ENCODE measurements at regions not wholly inside any gene's neighbourhood (a gene's known extent, or its start where the extent isn't known, plus 50 kb on each side); places are given as distances from the start of the nearest gene placed in this dataset.

DNA sequence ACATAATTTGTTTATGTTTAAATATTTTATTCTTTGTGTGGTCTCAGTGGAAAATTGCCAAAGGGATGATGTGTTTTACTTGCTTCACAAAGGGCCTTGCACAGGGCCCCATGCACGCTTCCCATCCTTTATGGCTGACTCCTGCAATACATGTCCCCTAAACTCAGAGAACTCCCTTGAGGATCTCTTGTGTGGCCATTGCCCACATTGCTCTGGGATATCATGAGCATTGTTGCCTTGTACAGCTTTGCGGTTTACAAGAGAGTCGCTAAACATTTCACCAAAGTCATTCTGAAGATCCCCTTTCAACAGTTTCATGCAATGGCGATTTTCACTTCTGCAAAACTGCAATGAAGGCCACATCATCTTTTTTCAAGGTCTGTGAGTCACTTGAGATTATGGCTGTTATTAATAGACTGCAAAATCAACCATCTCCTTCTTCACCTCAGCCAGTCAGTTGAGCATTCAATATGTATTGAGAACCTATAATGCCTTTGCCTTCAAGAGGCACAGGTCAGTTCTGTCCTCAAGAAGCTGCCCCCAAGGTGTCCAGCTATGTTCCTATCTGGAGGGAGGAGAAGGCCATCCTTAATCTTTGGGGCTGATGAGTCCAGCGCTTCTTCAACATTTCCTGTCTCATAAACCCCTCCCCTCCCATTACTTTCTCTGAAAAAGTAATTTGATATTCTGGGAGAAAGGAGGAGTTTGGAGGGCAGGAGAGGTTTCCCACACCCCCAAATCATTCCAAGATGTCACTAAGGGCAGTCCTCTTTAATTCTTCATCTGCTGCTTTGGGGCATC, 108.1 kb downstream of the CCDC71L start:
- BruUV-seq (replicated peaks): no TSS peak
- no peak overlapping the region for H3K27ac ChIP-seq (ENCODE audit: low read depth, low read length, poor library complexity, severe bottlenecking)
- ChIA-PET CTCF (no interaction called here), POLR2A (ENCODE audit: low non-redundant PET) (interaction anchor here (0.6 kb wide), 1 partner anchor 10 kb away, joined by 9 read pairs; no protein-coding TSS in a partner anchor)
- no peaks in the 10 kb centered on the region for H3K27me3 ChIP-seq (replicated peaks; ENCODE audit: insufficient read depth, low read depth, low read length, poor library complexity)
- intact Hi-C loops (cut with micrococcal nuclease; ENCODE audit: unreplicated experiment): no loop called here
- no peaks in the 10 kb centered on the region for H3K9me3 ChIP-seq (ENCODE audit: low read depth, low read length, poor library complexity, severe bottlenecking)
- H3K36me3 ChIP-seq (ENCODE audit: insufficient read depth, low read length, poor library complexity, severe bottlenecking): no peaks in the 10 kb centered on the region
- no peaks in the 10 kb centered on the region for H3K4me1 ChIP-seq (ENCODE audit: insufficient read depth, low read length, poor library complexity, severe bottlenecking)
- H3K4me3 ChIP-seq (ENCODE audit: low read depth, low read length, poor library complexity, severe bottlenecking): no peak overlapping the region
- DNase-seq (ENCODE audit: low spot score): no peak
- TF ChIP-seq, protein P1, sequence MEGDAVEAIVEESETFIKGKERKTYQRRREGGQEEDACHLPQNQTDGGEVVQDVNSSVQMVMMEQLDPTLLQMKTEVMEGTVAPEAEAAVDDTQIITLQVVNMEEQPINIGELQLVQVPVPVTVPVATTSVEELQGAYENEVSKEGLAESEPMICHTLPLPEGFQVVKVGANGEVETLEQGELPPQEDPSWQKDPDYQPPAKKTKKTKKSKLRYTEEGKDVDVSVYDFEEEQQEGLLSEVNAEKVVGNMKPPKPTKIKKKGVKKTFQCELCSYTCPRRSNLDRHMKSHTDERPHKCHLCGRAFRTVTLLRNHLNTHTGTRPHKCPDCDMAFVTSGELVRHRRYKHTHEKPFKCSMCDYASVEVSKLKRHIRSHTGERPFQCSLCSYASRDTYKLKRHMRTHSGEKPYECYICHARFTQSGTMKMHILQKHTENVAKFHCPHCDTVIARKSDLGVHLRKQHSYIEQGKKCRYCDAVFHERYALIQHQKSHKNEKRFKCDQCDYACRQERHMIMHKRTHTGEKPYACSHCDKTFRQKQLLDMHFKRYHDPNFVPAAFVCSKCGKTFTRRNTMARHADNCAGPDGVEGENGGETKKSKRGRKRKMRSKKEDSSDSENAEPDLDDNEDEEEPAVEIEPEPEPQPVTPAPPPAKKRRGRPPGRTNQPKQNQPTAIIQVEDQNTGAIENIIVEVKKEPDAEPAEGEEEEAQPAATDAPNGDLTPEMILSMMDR (conservative IDR thresholded peaks at IDR 0.05; ENCODE audit: low read depth, low read length): no peak
- no peak for TF ChIP-seq EZH2 (IDR thresholded peaks at IDR 0.05; ENCODE audit: borderline replicate concordance, low read depth, low read length, poor library complexity, severe bottlenecking)

DNA sequence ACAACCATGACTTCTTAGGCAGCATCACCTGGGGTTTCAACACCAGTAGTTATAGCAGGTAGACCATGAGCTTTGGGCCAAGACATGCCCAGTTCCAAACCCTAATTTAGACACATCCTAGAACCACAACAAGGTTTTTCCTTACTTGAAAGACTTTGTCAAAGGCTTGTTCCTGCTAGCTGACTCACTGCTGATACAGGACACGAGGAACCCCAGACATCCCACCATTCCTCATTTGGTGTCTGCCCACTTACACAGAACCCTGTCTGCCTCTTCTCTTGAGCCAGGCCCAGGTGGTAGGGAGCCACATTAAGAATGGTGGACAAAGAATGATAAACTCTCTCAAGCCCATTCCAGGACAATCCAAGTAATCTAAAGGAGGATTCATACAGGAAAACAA, 109.0 kb downstream of the CCDC71L start:
- ChIA-PET CTCF (no interaction called here), POLR2A (ENCODE audit: low non-redundant PET) (no interaction called here)
- Histone ChIP-seq H3K4me1 (ENCODE audit: insufficient read depth, low read length, poor library complexity, severe bottlenecking) (no peaks in the 10 kb centered on the region), H3K9me3 (ENCODE audit: low read depth, low read length, poor library complexity, severe bottlenecking) (no peaks in the 10 kb centered on the region), H3K4me3 (ENCODE audit: low read depth, low read length, poor library complexity, severe bottlenecking) (no peak overlapping the region), H3K27me3 (replicated peaks; ENCODE audit: insufficient read depth, low read depth, low read length, poor library complexity) (no peaks in the 10 kb centered on the region), H3K36me3 (ENCODE audit: insufficient read depth, low read length, poor library complexity, severe bottlenecking) (no peaks in the 10 kb centered on the region), H3K27ac (ENCODE audit: low read depth, low read length, poor library complexity, severe bottlenecking) (no peak overlapping the region)
- BruUV-seq (replicated peaks): no TSS peak
- intact Hi-C loops (cut with micrococcal nuclease; ENCODE audit: unreplicated experiment): no loop called here
- TF ChIP-seq, protein P1 (conservative IDR thresholded peaks at IDR 0.05; ENCODE audit: low read depth, low read length): no peak
- TF ChIP-seq EZH2 (IDR thresholded peaks at IDR 0.05; ENCODE audit: borderline replicate concordance, low read depth, low read length, poor library complexity, severe bottlenecking): no peak
- no peak for DNase-seq (ENCODE audit: low spot score)

DNA sequence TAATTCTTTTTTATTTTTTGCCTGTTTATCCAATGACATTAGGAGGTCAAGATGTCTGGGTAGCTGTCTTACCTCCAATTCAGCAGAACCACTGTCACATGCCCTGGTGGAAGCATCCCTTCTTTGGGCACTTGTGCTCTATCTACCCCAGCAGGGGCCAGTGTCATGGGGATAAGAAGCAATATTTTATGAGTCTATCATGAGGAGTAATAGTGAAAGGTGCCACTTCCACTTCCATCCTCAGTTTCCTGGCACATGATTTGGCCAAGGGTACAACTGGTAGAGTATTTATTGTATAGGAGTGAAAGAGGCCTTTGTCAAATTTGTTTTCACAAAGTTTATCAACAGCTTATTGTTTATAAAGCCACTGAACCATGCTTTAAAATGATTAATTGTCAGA, 112.5 kb downstream of the CCDC71L start:
- H3K27me3 ChIP-seq (replicated peaks; ENCODE audit: insufficient read depth, low read depth, low read length, poor library complexity): no peaks in the 10 kb centered on the region
- no peaks in the 10 kb centered on the region for H3K9me3 ChIP-seq (ENCODE audit: low read depth, low read length, poor library complexity, severe bottlenecking)
- no peaks in the 10 kb centered on the region for H3K36me3 ChIP-seq (ENCODE audit: insufficient read depth, low read length, poor library complexity, severe bottlenecking)
- TF ChIP-seq, protein P1 (conservative IDR thresholded peaks at IDR 0.05; ENCODE audit: low read depth, low read length): no peak
- no peak for TF ChIP-seq EZH2 (IDR thresholded peaks at IDR 0.05; ENCODE audit: borderline replicate concordance, low read depth, low read length, poor library complexity, severe bottlenecking)
- BruUV-seq (replicated peaks): no TSS peak
- no peak overlapping the region for H3K4me3 ChIP-seq (ENCODE audit: low read depth, low read length, poor library complexity, severe bottlenecking)
- no peaks in the 10 kb centered on the region for H3K4me1 ChIP-seq (ENCODE audit: insufficient read depth, low read length, poor library complexity, severe bottlenecking)
- CTCF ChIA-PET: no interaction called here
- no peak for DNase-seq (ENCODE audit: low spot score)
- intact Hi-C loops (cut with micrococcal nuclease; ENCODE audit: unreplicated experiment): no loop called here
- no peak overlapping the region for H3K27ac ChIP-seq (ENCODE audit: low read depth, low read length, poor library complexity, severe bottlenecking)
- POLR2A ChIA-PET (ENCODE audit: low non-redundant PET): no interaction called here

Data from A673 (cell line).